Fibroblast of skin of right biceps (primary cell): ENCODE measurements at regions not wholly inside any gene's neighbourhood (a gene's known extent, or its start where the extent isn't known, plus 50 kb on each side); places are given as distances from the start of the nearest gene placed in this dataset.
"Not testable (repeated sequence)": the region's sequence is repeated elsewhere in the genome, so short reads cannot be mapped to it uniquely, and the experiment has no call there.

Experiments used
- DNase-seq: peaks from one replicate; pipeline ENCODE4 v3.0.0-alpha.2; 2013

GRCh38 chr12:67760586-67761275, 112.2 kb downstream of the DYRK2 start:
- no peak for DNase-seq

GRCh38 chr12:67761566-67761965, 113.0 kb downstream of the DYRK2 start:
- no peak for DNase-seq

- no peak for DNase-seq
Observed at GRCh38 chr12:67764055-67764454, 115.5 kb downstream of the DYRK2 start.

GRCh38 chr12:67764946-67765619, 116.5 kb downstream of the DYRK2 start:
- DNase-seq: no peak

GRCh38 chr12:67765776-67766766, 117.5 kb downstream of the DYRK2 start:
- DNase-seq: peak; percentile 90

GRCh38 chr12:67772267-67773169, 124.0 kb downstream of the DYRK2 start:
- peak; percentile 87 for DNase-seq

- DNase-seq: peak; percentile 55
Observed at GRCh38 chr12:67773896-67774295, 125.4 kb downstream of the DYRK2 start.

- peak; percentile 30 for DNase-seq
Observed at GRCh38 chr12:67774983-67775587, 126.5 kb downstream of the DYRK2 start.

- DNase-seq: no peak
Observed at GRCh38 chr12:67780580-67781084, 132.1 kb downstream of the DYRK2 start.

- DNase-seq: no peak
Observed at GRCh38 chr12:67782573-67782972, 134.0 kb downstream of the DYRK2 start.

- DNase-seq: no peak
Observed at GRCh38 chr12:67783393-67783792, 134.8 kb downstream of the DYRK2 start.

GRCh38 chr12:67784831-67785230, 136.3 kb downstream of the DYRK2 start:
- DNase-seq: no peak

GRCh38 chr12:67786086-67786485, 137.5 kb downstream of the DYRK2 start:
- DNase-seq: no peak

GRCh38 chr12:67788118-67788517, 139.6 kb downstream of the DYRK2 start:
- DNase-seq: peak; percentile 40

GRCh38 chr12:67789266-67789665, 140.7 kb downstream of the DYRK2 start:
- peak; percentile 31 for DNase-seq

- peak; percentile 20 for DNase-seq
Observed at GRCh38 chr12:67790660-67791059, 142.1 kb downstream of the DYRK2 start.

GRCh38 chr12:67791362-67791761, 142.8 kb downstream of the DYRK2 start:
- not testable (repeated sequence) for DNase-seq

- no peak for DNase-seq
Observed at GRCh38 chr12:67792185-67792584, 143.6 kb downstream of the DYRK2 start.

GRCh38 chr12:67794161-67794560, 145.6 kb downstream of the DYRK2 start:
- peak; percentile 92 for DNase-seq

GRCh38 chr12:67795236-67795635, 146.7 kb downstream of the DYRK2 start:
- no peak for DNase-seq

GRCh38 chr12:67797185-67797741, 148.7 kb downstream of the DYRK2 start:
- DNase-seq: peak; percentile 23
